Stomach (tissue), 8 donors: ENCODE measurements at regions not wholly inside any gene's neighbourhood (a gene's known extent, or its start where the extent isn't known, plus 50 kb on each side); places are given as distances from the start of the nearest gene placed in this dataset.
"Not testable (repeated sequence)": the region's sequence is repeated elsewhere in the genome, so short reads cannot be mapped to it uniquely, and the experiment has no call there.

Experiments
- DNase-seq, 2 donors: peaks; one replicate each; pipeline versions ENCODE4 v3.0.0 to v3.0.0-alpha.2; 2013 to 2019
- H3K27ac ChIP-seq, 5 donors: fragments of 200-600 bp in 4 of 5; sonication (generic) in 4 of 5; one replicate each; pipeline ENCODE4 v1.5.1; 2013 to 2019; ENCODE audit warnings: mild to moderate bottlenecking in 1 of 5, moderate library complexity in 1 of 5
- H3K27me3 ChIP-seq, 3 donors: fragments of 200-600 bp; sonication (generic); one replicate each; pipeline ENCODE4 v1.5.1; 2017 to 2019; ENCODE audit warnings: mixed run types in 1 of 3
- H3K36me3 ChIP-seq, 4 donors: fragments of 200-600 bp; sonication (generic); 1 replicate in 3 of 4; 2 replicates in 1 of 4; pipeline ENCODE4 v1.5.1; 2016 to 2019
- H3K4me1 ChIP-seq, 4 donors: fragments of 200-600 bp; sonication (generic); one replicate each; pipeline ENCODE4 v1.5.1; 2016 to 2019
- H3K4me3 ChIP-seq, 4 donors: fragments of 200-600 bp; sonication (generic) in 3 of 4; one replicate each; pipeline ENCODE4 v1.5.1; 2016 to 2019; ENCODE audit warnings: mild to moderate bottlenecking in 1 of 4
- H3K9me3 ChIP-seq, 4 donors: fragments of 200-600 bp; sonication (generic); one replicate each; pipeline ENCODE4 v1.5.1; 2016 to 2019
- EP300 ChIP-seq: sonication (generic); formaldehyde crosslinking; IDR thresholded peaks from one replicate; pipeline ENCODE4 v1.6.1; 2017; ENCODE audit warnings: antibody characterized with exemption
- POLR2A ChIP-seq, 4 donors: fragments of 450-650 bp; IDR thresholded peaks; one replicate each; pipeline ENCODE4 v1.6.1; 2016; ENCODE audit warnings: antibody characterized with exemption in 4 of 4, control low read depth in 2 of 4, mild to moderate bottlenecking in 1 of 4, moderate library complexity in 1 of 4
- POLR2AphosphoS5 ChIP-seq, 3 donors: sonication (generic); formaldehyde crosslinking; IDR thresholded peaks; one replicate each; pipeline ENCODE4 v1.6.1; 2016; ENCODE audit warnings: antibody characterized with exemption in 3 of 3
- WGBS, 5 donors: extraction: QIAGEN DNeasy Blood & Tissue Kit in 3 of 5; methylation state at CpG; one replicate each; pipeline versions ENCODE4 v1.1.5 to v1.1.7; 2013 to 2018; 5-methylcytosine and 5-hydroxymethylcytosine counted together
- intact Hi-C: fragments of 100-400 bp; cut with DNase I; formaldehyde crosslinking; loops from one replicate; pipeline ENCODE4 v1.15.1; 2023; ENCODE audit warnings: low total_unique reads
- TF ChIP-seq, protein P1 (sequence below), 7 experiments: fragments of 450-650 bp in 4 of 7; fragments of 200-600 bp in 3 of 7; sonication (generic) in 3 of 7; IDR thresholded peaks; one replicate each; pipeline ENCODE4 v1.5.1; 2016 to 2019; ENCODE audit warnings: antibody characterized with exemption in 7 of 7, control low read depth in 2 of 7, mild to moderate bottlenecking in 1 of 7
- donor health status: healthy with polysubstance abuse.
- donor health status: Bipolar disorder and iron deficiency.
- donor health status: healthy.

DNA sequence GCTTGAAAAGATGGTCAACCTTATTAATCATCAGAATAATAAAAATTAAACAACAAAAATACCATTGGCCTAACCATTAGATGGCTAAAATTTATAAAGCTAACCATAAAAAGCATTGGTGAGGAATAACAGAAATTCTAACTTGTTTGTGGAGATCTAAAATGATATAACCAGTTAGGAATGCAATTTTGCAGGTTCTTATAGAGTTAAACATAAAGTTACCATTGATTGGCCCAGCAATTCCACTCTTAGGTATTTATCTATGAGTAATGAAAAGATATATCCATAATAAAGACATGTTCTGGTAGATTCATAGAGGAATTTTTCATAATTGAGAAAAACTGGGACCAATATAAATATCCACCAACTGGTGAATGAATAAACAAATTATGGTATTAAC is 1098.6 kb downstream of the FSCB start:
- Histone ChIP-seq H3K27me3 (no peaks in the 10 kb centered on the region), H3K36me3 (no peaks in the 10 kb centered on the region), H3K4me1 (no peaks in the 10 kb centered on the region), H3K4me3 (no peak overlapping the region), H3K9me3 (peaks cover 0 to 4% (median 0%) of the 10 kb centered on the region in 4 donors), H3K27ac (no peak overlapping the region)
- intact Hi-C loops = no loop called here
- TF ChIP-seq POLR2AphosphoS5 (IDR thresholded peaks at IDR 0.05) (no peak), EP300 (no peak), POLR2A (IDR thresholded peaks at IDR 0.05) (no peak)
- TF ChIP-seq, protein P1, sequence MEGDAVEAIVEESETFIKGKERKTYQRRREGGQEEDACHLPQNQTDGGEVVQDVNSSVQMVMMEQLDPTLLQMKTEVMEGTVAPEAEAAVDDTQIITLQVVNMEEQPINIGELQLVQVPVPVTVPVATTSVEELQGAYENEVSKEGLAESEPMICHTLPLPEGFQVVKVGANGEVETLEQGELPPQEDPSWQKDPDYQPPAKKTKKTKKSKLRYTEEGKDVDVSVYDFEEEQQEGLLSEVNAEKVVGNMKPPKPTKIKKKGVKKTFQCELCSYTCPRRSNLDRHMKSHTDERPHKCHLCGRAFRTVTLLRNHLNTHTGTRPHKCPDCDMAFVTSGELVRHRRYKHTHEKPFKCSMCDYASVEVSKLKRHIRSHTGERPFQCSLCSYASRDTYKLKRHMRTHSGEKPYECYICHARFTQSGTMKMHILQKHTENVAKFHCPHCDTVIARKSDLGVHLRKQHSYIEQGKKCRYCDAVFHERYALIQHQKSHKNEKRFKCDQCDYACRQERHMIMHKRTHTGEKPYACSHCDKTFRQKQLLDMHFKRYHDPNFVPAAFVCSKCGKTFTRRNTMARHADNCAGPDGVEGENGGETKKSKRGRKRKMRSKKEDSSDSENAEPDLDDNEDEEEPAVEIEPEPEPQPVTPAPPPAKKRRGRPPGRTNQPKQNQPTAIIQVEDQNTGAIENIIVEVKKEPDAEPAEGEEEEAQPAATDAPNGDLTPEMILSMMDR (IDR thresholded peaks at IDR 0.05) = no peak
- no peak for DNase-seq

DNA sequence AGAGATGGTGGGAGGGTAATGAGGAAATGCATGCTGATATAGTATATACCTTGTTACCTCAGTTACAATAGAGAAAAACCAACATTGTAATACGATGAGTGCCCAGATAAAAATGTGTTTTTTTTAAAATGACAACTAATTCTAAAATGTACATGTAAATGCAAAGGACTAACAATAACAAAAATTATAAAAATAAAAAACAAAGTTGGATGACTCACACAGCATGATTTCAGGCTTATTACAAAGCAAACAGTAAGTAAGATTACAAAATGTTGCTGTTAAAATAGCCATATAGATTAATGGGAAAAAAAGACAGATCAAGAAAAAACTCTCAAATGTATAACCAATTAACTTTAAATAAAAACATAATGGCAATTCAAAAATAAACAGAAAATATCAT is 1099.4 kb downstream of the FSCB start:
- intact Hi-C loops = no loop called here
- Histone ChIP-seq H3K27me3 (no peaks in the 10 kb centered on the region), H3K27ac (no peak overlapping the region), H3K9me3 (peaks cover 0 to 4% (median 0%) of the 10 kb centered on the region in 4 donors), H3K36me3 (no peaks in the 10 kb centered on the region), H3K4me1 (no peaks in the 10 kb centered on the region), H3K4me3 (no peak overlapping the region)
- DNase-seq = no peak
- whole genome bisulfite sequencing, 5 donors = 60 to 80% (median 74%) methylated on average over 1 of the region's 1 CpG
- no peak for TF ChIP-seq POLR2A (IDR thresholded peaks at IDR 0.05)
- TF ChIP-seq, protein P1 (IDR thresholded peaks at IDR 0.05) = no peak
- TF ChIP-seq POLR2AphosphoS5 (IDR thresholded peaks at IDR 0.05) = no peak
- no peak for TF ChIP-seq EP300

DNA sequence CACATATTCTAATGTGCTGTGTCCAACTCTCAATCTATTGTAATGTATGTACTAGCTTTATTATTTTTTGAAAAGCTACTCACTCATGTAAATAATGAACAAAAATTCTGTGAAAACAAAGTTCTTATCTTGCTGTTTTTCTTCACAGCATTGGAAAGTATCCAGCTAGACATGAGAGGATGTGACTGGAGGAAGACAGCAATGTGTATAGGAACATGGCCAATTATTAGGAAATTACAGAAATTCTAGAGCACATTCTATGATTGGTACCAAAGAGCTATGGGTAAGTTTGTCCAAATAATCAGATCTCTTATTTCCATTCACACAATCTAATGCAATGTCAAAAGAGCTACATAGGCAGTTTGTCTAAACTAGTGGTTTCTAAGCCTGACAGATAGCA is 1100.2 kb downstream of the FSCB start:
- Histone ChIP-seq H3K4me3 (no peak overlapping the region), H3K4me1 (no peaks in the 10 kb centered on the region), H3K9me3 (peaks cover 0 to 4% (median 0%) of the 10 kb centered on the region in 4 donors), H3K27ac (no peak overlapping the region), H3K36me3 (no peaks in the 10 kb centered on the region), H3K27me3 (no peaks in the 10 kb centered on the region)
- no peak for DNase-seq
- no peak for TF ChIP-seq EP300
- no peak for TF ChIP-seq POLR2A (IDR thresholded peaks at IDR 0.05)
- TF ChIP-seq POLR2AphosphoS5 (IDR thresholded peaks at IDR 0.05) = no peak
- TF ChIP-seq, protein P1 (IDR thresholded peaks at IDR 0.05) = no peak
- intact Hi-C loops = no loop called here

DNA sequence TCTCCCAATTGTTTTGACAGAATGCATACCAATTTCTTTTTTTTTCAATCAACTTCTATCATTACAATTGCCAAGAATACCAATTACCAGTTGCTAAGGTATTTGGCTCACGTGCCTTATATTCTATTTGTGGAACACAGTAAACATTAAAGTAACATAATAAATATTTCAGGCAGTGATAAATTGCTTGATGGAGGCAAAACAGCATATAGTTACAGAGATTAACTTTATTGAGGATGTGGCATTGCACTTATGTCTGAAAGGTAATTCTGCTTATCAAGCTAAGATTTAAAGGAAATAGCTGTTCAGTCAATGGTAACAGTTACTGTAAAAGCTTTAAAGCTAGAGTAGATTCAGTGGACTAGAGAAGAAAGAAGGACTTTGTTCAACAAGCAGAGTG is 1107.8 kb downstream of the FSCB start:
- Histone ChIP-seq H3K27ac (no peak overlapping the region), H3K9me3 (no peaks in the 10 kb centered on the region), H3K27me3 (no peaks in the 10 kb centered on the region), H3K4me1 (no peaks in the 10 kb centered on the region), H3K36me3 (no peaks in the 10 kb centered on the region), H3K4me3 (no peak overlapping the region)
- intact Hi-C loops = no loop called here
- peak in 1 of 2 donors; percentile 2 for DNase-seq
- TF ChIP-seq POLR2AphosphoS5 (IDR thresholded peaks at IDR 0.05) (no peak), POLR2A (IDR thresholded peaks at IDR 0.05) (no peak), EP300 (no peak)
- TF ChIP-seq, protein P1 (IDR thresholded peaks at IDR 0.05) = no peak
- WGBS, 5 donors = 18 to 30% (median 22%) methylated on average over 1 of the region's 1 CpG

DNA sequence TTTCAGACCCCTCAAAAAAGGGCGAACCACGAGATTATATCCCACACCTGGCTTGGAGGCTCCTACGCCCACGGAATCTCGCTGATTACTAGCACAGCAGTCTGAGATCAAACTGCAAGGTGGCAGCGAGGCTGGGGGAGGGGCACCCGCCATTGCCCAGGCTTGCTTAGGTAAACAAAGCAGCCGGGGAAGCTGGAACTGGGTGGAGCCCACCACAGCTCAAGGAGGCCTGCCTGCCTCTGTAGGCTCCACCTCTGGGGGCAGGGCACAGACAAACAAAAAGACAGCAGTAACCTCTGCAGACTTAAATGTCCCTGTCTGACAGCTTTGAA is 1136.6 kb downstream of the FSCB start:
- H3K4me3 ChIP-seq, DNase-seq, H3K27ac ChIP-seq, H3K4me1 ChIP-seq, intact Hi-C loops, H3K27me3 ChIP-seq, H3K36me3 ChIP-seq: not testable (repeated sequence)
- 74 to 85% (median 79%) methylated on average over 4 to 8 of the region's 8 CpGs; no CpG with 5 or more reads in 1 of the 5 donors for WGBS, 5 donors
- peaks cover 0 to 11% (median 4%) of the 10 kb centered on the region in 4 donors for H3K9me3 ChIP-seq
